HepG2 (cell line): ENCODE measurements at regions not wholly inside any gene's neighbourhood (a gene's known extent, or its start where the extent isn't known, plus 50 kb on each side); places are given as distances from the start of the nearest gene placed in this dataset.

Experiments
- ATAC-seq: fragments of 200-7000 bp; cut with Tn5 transposase; 3 replicates; pipeline ENCODE4 v1.9.1; 2020; ENCODE audit warnings: mild to moderate bottlenecking, moderate library complexity
- BruUV-seq: library from RNA; stranded (reverse); fragments of 400-500 nt; replicated peaks from 2 replicates; lab custom pipeline; 2021; lab: Mats Ljungman, UMichigan
- CTCF ChIA-PET: fragments of 300-600 bp; formaldehyde crosslinking; extraction: SDS; loops from one replicate; lab custom pipeline; 2021; ENCODE audit warnings: low total read pairs, inconsistent platforms, low intra/inter-chr PET ratio; lab: Yijun Ruan, JAX
- POLR2A ChIA-PET: fragments of 350-600 bp; sonication (Branson Sonifier 250); formaldehyde crosslinking; loops from one replicate; lab custom pipeline; 2020; ENCODE audit warnings: antibody characterized with exemption, inconsistent platforms; lab: Yijun Ruan, JAX
- DNase-seq: peaks from one replicate; pipeline ENCODE4 v3.0.0-alpha.2; 2015; ENCODE audit warnings: low spot score
- FAIRE-seq: peaks from 3 replicates; lab custom pipeline; 2011; peaks lifted over from hg19 to GRCh38; lab: Jason Lieb, UNC
- H2AFZ ChIP-seq: one replicate; pipeline ENCODE4 v1.6.1; 2011; ENCODE audit warnings: low read length, inconsistent platforms
- H3K27ac ChIP-seq: fragments of 300-600 bp; 3 replicates; pipeline ENCODE4 v1.8.0; 2011; ENCODE audit warnings: mixed run types, mild to moderate bottlenecking, mixed read lengths, low read length, inconsistent platforms; ENCODE audit not compliant: insufficient read depth; ENCODE audit errors: extremely low read length
- H3K27me3 ChIP-seq, 2 experiments: fragments of 200-600 bp in 1 of 2; 2 replicates in 1 of 2; 3 replicates in 1 of 2; pipeline versions ENCODE4 v1.6.0 to v1.8.0; 2011; ENCODE audit warnings: low read length in 2 of 2, mild to moderate bottlenecking in 2 of 2, moderate library complexity in 2 of 2, inconsistent platforms in 1 of 2; ENCODE audit not compliant: insufficient read depth in 2 of 2, control insufficient read depth in 1 of 2
- H3K36me3 ChIP-seq, 2 experiments: fragments of 200-600 bp in 1 of 2; replicated peaks in 1 of 2; 2 replicates in 1 of 2; 3 replicates in 1 of 2; pipeline versions ENCODE4 v1.5.1 to v1.8.0; 2011; ENCODE audit warnings: low read length in 2 of 2, inconsistent platforms in 1 of 2; ENCODE audit not compliant: insufficient read depth in 2 of 2, control insufficient read depth in 1 of 2
- H3K4me1 ChIP-seq: 2 replicates; pipeline ENCODE4 v1.5.1; 2012; ENCODE audit warnings: low read length, inconsistent platforms; ENCODE audit not compliant: insufficient read depth
- H3K4me2 ChIP-seq: 2 replicates; pipeline ENCODE4 v1.6.0; 2011; ENCODE audit warnings: low read depth, low read length, inconsistent platforms
- H3K4me3 ChIP-seq, 3 experiments: fragments of 200-600 bp in 1 of 3; sonication (generic), shearing (Covaris generic) in 1 of 3; replicated peaks in 1 of 3; 2 replicates each; pipeline ENCODE4 v1.5.1; 2011 to 2016; ENCODE audit warnings: low read length in 3 of 3, inconsistent platforms in 2 of 3, low read depth in 2 of 3, mild to moderate bottlenecking in 2 of 3, control low read depth in 1 of 3, mixed read lengths in 1 of 3; ENCODE audit not compliant: insufficient read depth in 1 of 3
- H3K79me2 ChIP-seq: one replicate; pipeline ENCODE4 v1.6.1; 2011; ENCODE audit warnings: low read length, inconsistent platforms; ENCODE audit not compliant: insufficient read depth
- H3K9ac ChIP-seq: 2 replicates; pipeline ENCODE4 v1.6.0; 2011; ENCODE audit warnings: mild to moderate bottlenecking, low read depth, low read length, inconsistent platforms; ENCODE audit not compliant: insufficient read depth
- H3K9me3 ChIP-seq: 2 replicates; pipeline ENCODE4 v1.5.1; 2012; ENCODE audit warnings: mild to moderate bottlenecking, low read length
- H4K20me1 ChIP-seq: 2 replicates; pipeline ENCODE4 v1.6.0; 2011; ENCODE audit warnings: inconsistent platforms, mild to moderate bottlenecking, low read length, moderate library complexity; ENCODE audit not compliant: insufficient read depth
- AGO2 ChIP-seq: fragments of 200-400 bp; formaldehyde crosslinking; optimal IDR thresholded peaks from 2 replicates; pipeline ENCODE3; 2017; ENCODE audit warnings: mild to moderate bottlenecking, low read depth, low read length, moderate library complexity
- CEBPG ChIP-seq: IDR thresholded peaks from 2 replicates; pipeline ENCODE4 v1.6.1; 2016
- HDAC6 ChIP-seq: fragments of 200-600 bp; sonication (generic); IDR thresholded peaks from 2 replicates; pipeline ENCODE4 v1.7.0; 2017; ENCODE audit warnings: mild to moderate bottlenecking, antibody characterized with exemption, low read length, low read depth
- HNF4G ChIP-seq, 2 experiments: sonication (generic) in 1 of 2; formaldehyde crosslinking in 1 of 2; IDR thresholded peaks; 2 replicates each; pipeline versions ENCODE4 v1.4.0 to v1.6.1; 2011 to 2020; ENCODE audit warnings: borderline replicate concordance in 2 of 2, low read depth in 2 of 2, mild to moderate bottlenecking in 2 of 2, low read length in 1 of 2, missing genetic modification reagents in 1 of 2, moderate library complexity in 1 of 2
- ISX ChIP-seq: sonication (generic); formaldehyde crosslinking; conservative IDR thresholded peaks from 2 replicates; pipeline ENCODE4 v1.5.0; 2020; ENCODE audit warnings: missing genetic modification reagents
- KLF11 ChIP-seq: IDR thresholded peaks from 2 replicates; pipeline ENCODE4 v1.6.1; 2016; ENCODE audit warnings: missing compliant biosample characterization
- NFYC ChIP-seq: IDR thresholded peaks from 2 replicates; pipeline ENCODE4 v1.6.1; 2016; ENCODE audit warnings: missing genetic modification reagents, missing compliant biosample characterization
- PHF8 ChIP-seq: sonication (generic); formaldehyde crosslinking; IDR thresholded peaks from 2 replicates; pipeline ENCODE4 v1.5.0; 2020; ENCODE audit warnings: missing genetic modification reagents
- SMAD9 ChIP-seq: sonication (generic); formaldehyde crosslinking; IDR thresholded peaks from 2 replicates; pipeline ENCODE4 v1.5.1; 2020; ENCODE audit warnings: mild to moderate bottlenecking, missing genetic modification reagents
- ZNF343 ChIP-seq: sonication (generic); formaldehyde crosslinking; IDR thresholded peaks from 2 replicates; pipeline ENCODE4 v1.4.0; 2020; ENCODE audit warnings: mild to moderate bottlenecking, missing genetic modification reagents
- WGBS: methylation state at CpG from one replicate; pipeline ENCODE4 v1.1.6; 2017; ENCODE audit warnings: low lambda C conversion rate; 5-methylcytosine and 5-hydroxymethylcytosine counted together
- in situ Hi-C: cut with HindIII; loops from 2 replicates; pipeline ENCODE4 v1.10.0; 2017; ENCODE audit warnings: low pct_unique_long_range_greater_than_20kb; ENCODE audit not compliant: extremely low pct_ligation_motif_present
- intact Hi-C: fragments of 100-400 bp; cut with micrococcal nuclease; formaldehyde crosslinking; loops from one replicate; pipeline ENCODE4 v1.10.0; 2022; ENCODE audit not compliant: unreplicated experiment
- TF ChIP-seq, protein P1 (sequence below): sonication (generic); formaldehyde crosslinking; IDR thresholded peaks from 2 replicates; pipeline ENCODE4 v1.4.0; 2020; ENCODE audit warnings: mild to moderate bottlenecking, missing genetic modification reagents
- TF ChIP-seq, protein P2 (sequence below): sonication (generic); formaldehyde crosslinking; IDR thresholded peaks from 2 replicates; pipeline ENCODE4 v1.5.0; 2020; ENCODE audit warnings: mild to moderate bottlenecking, low read depth, missing genetic modification reagents, borderline replicate concordance
- TF ChIP-seq, protein P3 (sequence below): sonication (generic); formaldehyde crosslinking; IDR thresholded peaks from 2 replicates; pipeline ENCODE4 v1.8.0; 2022; ENCODE audit warnings: missing genetic modification reagents, mild to moderate bottlenecking, moderate library complexity, borderline replicate concordance
- TF ChIP-seq, protein P4 (sequence below): sonication (generic); formaldehyde crosslinking; IDR thresholded peaks from 2 replicates; pipeline ENCODE4 v1.5.1; 2020; ENCODE audit warnings: mild to moderate bottlenecking, missing genetic modification reagents
- TF ChIP-seq, protein P5 (sequence below): IDR thresholded peaks from 2 replicates; pipeline ENCODE4 v1.6.1; 2016; ENCODE audit warnings: low read depth
- TF ChIP-seq, protein P6 (sequence below): sonication (generic); formaldehyde crosslinking; IDR thresholded peaks from 2 replicates; pipeline ENCODE4 v1.5.1; 2020; ENCODE audit warnings: missing genetic modification reagents, mild to moderate bottlenecking, borderline replicate concordance

DNA sequence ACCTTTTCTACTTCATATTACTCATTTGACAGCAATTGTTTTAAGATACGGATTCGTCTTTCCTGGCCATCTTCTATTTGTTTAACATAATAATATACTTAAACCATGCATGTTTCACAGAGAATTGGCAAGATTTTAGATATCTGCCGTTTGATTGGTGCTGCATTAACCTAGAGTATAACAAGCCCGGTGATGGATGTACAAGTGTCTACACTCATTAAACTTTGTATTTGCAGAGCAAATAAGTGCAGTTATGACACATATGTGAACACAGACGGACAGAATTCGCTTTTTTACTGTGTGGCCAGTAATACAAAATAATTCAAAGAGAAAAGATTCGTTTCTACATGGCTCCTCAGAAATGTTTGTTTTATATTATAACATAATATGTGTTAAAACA, 116.1 kb downstream of the ARL4A start:
- Histone ChIP-seq H3K9me3 (no peaks in the 10 kb centered on the region), H3K27me3 (no peaks in the 10 kb centered on the region), H3K4me1 (peaks cover 16% of the 10 kb centered on the region), H3K79me2 (no peaks in the 10 kb centered on the region), H3K27ac (no peak overlapping the region), H3K36me3 (no peaks in the 10 kb centered on the region), H3K9ac (no peak overlapping the region), H3K4me3 (no peak overlapping the region), H2AFZ (no peak overlapping the region), H3K4me2 (no peak overlapping the region), H4K20me1 (no peaks in the 10 kb centered on the region)
- ATAC-seq (no peak), FAIRE-seq (no peak), DNase-seq (no peak)
- 7% methylated on average over 7 of the region's 7 CpGs for WGBS
- CTCF ChIA-PET = no interaction called here
- in situ Hi-C loops = no loop called here
- POLR2A ChIA-PET = no interaction called here
- intact Hi-C loops = loop anchor here (10.0 kb wide), 1 partner anchor 169 kb away; no protein-coding TSS in a partner anchor
- no TSS peak for BruUV-seq
- TF ChIP-seq HNF4G (IDR thresholded peaks at IDR 0.05; ENCODE audit: borderline replicate concordance, low read depth, low read length) (no peak), HNF4G (CRISPR knock-in tag; IDR thresholded peaks at IDR 0.05; ENCODE audit: borderline replicate concordance, low read depth) (no peak), KLF11 (no peak), PHF8 (no peak), AGO2 (no peak), ISX (no peak), HDAC6 (no peak), SMAD9 (CRISPR knock-in tag) (no peak), ZNF343 (CRISPR knock-in tag) (no peak), CEBPG (CRISPR knock-in tag) (no peak), NFYC (CRISPR knock-in tag) (no peak)
- TF ChIP-seq, protein P1, sequence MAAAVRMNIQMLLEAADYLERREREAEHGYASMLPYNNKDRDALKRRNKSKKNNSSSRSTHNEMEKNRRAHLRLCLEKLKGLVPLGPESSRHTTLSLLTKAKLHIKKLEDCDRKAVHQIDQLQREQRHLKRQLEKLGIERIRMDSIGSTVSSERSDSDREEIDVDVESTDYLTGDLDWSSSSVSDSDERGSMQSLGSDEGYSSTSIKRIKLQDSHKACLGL (CRISPR knock-in tag) = no peak
- TF ChIP-seq, protein P2, sequence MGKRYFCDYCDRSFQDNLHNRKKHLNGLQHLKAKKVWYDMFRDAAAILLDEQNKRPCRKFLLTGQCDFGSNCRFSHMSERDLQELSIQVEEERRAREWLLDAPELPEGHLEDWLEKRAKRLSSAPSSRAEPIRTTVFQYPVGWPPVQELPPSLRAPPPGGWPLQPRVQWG (CRISPR knock-in tag) = no peak
- TF ChIP-seq, protein P3, sequence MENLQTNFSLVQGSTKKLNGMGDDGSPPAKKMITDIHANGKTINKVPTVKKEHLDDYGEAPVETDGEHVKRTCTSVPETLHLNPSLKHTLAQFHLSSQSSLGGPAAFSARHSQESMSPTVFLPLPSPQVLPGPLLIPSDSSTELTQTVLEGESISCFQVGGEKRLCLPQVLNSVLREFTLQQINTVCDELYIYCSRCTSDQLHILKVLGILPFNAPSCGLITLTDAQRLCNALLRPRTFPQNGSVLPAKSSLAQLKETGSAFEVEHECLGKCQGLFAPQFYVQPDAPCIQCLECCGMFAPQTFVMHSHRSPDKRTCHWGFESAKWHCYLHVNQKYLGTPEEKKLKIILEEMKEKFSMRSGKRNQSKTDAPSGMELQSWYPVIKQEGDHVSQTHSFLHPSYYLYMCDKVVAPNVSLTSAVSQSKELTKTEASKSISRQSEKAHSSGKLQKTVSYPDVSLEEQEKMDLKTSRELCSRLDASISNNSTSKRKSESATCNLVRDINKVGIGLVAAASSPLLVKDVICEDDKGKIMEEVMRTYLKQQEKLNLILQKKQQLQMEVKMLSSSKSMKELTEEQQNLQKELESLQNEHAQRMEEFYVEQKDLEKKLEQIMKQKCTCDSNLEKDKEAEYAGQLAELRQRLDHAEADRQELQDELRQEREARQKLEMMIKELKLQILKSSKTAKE = no peak
- TF ChIP-seq, protein P4, sequence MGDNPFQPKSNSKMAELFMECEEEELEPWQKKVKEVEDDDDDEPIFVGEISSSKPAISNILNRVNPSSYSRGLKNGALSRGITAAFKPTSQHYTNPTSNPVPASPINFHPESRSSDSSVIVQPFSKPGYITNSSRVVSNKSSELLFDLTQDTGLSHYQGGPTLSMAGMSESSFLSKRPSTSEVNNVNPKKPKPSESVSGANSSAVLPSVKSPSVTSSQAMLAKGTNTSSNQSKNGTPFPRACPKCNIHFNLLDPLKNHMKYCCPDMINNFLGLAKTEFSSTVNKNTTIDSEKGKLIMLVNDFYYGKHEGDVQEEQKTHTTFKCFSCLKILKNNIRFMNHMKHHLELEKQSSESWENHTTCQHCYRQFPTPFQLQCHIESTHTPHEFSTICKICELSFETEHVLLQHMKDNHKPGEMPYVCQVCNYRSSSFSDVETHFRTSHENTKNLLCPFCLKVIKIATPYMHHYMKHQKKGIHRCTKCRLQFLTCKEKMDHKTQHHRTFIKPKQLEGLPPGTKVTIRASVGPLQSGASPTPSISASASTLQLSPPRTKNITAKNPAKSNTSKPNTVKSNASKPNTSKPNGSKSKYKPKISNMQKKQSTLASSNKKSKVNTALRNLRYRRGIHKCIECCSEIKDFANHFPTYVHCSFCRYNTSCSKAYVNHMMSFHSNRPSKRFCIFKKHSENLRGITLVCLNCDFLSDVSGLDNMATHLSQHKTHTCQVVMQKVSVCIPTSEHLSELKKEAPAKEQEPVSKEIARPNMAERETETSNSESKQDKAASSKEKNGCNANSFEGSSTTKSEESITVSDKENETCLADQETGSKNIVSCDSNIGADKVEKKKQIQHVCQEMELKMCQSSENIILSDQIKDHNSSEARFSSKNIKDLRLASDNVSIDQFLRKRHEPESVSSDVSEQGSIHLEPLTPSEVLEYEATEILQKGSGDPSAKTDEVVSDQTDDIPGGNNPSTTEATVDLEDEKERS (CRISPR knock-in tag) = no peak
- TF ChIP-seq, protein P5, sequence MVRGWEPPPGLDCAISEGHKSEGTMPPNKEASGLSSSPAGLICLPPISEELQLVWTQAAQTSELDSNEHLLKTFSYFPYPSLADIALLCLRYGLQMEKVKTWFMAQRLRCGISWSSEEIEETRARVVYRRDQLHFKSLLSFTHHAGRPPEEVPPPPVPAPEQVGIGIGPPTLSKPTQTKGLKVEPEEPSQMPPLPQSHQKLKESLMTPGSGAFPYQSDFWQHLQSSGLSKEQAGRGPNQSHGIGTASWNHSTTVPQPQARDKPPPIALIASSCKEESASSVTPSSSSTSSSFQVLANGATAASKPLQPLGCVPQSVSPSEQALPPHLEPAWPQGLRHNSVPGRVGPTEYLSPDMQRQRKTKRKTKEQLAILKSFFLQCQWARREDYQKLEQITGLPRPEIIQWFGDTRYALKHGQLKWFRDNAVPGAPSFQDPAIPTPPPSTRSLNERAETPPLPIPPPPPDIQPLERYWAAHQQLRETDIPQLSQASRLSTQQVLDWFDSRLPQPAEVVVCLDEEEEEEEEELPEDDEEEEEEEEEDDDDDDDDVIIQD = no peak
- TF ChIP-seq, protein P6, sequence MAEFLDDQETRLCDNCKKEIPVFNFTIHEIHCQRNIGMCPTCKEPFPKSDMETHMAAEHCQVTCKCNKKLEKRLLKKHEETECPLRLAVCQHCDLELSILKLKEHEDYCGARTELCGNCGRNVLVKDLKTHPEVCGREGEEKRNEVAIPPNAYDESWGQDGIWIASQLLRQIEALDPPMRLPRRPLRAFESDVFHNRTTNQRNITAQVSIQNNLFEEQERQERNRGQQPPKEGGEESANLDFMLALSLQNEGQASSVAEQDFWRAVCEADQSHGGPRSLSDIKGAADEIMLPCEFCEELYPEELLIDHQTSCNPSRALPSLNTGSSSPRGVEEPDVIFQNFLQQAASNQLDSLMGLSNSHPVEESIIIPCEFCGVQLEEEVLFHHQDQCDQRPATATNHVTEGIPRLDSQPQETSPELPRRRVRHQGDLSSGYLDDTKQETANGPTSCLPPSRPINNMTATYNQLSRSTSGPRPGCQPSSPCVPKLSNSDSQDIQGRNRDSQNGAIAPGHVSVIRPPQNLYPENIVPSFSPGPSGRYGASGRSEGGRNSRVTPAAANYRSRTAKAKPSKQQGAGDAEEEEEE (CRISPR knock-in tag) = no peak
